ENCODE measurements at regions not wholly inside any gene's neighbourhood (a gene's known extent, or its start where the extent isn't known, plus 50 kb on each side); places are given as distances from the start of the nearest gene placed in this dataset.
"Not testable (repeated sequence)": the region's sequence is repeated elsewhere in the genome, so short reads cannot be mapped to it uniquely, and the experiment has no call there.

DNA sequence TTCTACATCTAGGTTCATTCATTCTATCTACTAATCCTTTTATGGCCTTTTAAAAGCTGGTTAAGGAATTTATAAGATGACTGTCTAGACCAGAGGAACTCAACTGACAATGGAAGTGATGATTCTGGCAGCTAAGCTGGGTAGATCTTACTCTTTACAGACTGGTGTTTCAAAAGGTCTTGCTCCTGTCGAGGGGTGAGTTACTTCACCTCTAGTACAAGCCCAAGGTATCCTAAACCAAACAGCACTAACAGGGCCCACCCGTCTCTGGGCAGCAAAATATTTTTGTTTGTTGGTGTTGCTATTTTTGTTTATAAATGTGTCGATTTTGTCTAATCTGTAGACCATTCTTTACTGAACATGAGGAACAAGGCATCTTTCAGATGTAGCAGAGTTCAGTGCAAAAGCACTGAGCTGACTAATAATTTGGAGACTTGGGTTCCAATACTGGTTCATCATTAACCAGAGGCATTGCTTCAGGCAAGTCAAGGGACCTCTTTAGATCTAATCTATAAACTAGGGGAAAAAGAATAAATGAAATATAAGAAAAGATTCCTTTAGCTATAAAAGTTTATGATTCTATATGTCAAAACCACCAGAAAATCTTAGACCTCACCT, 90.3 kb upstream of the FRG1 start:
- DNase-seq = no peak

DNA sequence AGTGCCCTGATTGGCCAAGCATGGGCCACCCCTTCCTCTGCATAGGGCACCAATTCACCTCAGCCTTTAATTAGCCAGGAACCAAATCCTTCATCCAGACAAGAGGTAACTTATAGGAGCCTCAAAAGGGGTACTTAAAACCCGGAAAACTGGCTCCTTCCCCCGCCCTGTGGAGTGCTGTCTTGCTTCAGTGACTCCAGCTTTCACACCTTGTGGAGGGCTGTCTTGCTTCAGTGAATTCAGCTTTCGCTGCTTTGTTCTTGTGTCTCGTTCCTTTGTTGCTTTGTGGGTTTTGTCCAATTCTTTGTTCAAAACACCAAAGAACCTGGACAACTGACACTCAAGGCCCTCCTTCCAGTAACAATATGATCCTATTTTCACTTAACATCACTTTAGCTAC, 82.2 kb upstream of the FRG1 start:
- DNase-seq = no peak

- no peak for DNase-seq
Observed at GRCh38 chr4:189861101-189861500, 79.6 kb upstream of the FRG1 start.

DNA sequence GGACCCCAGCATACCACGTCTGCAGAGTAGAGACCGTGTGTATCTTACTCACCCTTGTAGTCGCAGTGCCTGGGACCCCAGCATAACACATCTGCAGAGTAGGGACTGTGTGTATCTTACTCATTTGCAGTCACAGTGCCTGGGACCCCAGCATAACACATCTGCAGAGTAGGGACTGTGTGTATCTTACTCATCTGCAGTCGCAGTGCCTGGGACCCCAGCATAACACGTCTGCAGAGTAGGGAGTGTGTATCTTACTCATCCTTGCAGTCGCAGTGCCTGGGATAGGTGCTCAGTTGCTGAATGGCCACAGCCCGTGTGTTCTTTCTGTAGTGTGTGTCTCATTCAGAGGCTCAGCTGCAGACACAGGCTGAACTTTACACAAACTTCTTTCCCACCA, 71.4 kb upstream of the FRG1 start:
- DNase-seq = no peak

DNA sequence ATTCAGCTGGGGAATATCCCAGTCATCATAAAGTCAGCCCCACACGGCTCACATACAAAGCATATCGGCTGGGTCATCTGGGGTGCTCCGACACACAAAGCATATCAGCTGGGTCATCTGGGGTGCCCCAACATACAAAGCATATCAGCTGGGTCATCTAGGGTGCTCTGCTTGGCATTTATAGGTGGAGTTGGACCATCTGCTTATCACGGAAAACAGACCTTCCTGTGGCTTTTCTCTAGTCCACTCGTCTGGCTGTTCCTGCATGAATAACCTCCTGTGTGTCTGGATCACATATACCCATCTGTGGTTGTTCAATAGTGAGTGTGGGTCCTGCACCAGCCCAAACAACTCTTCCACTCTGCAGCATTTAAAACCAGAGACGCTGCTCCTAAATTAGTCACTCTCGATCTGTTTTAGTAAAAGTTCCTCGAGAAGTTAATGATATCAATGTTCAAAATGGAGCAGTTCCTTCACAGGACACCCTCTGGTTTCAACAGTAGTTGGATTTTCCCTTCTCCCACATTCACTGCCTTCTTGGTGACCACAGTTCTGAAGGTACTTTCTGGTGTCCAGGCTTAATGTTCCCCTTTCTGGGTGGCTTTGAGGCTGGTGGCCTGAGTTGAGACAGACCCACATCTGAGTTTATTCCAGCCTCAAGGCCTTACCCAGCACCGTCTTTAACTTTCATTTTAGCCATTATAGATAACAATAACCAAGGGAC, 70.0 kb upstream of the FRG1 start:
- no peak for DNase-seq

GRCh38 chr4:189874591-189874990, 66.1 kb upstream of the FRG1 start:
- DNase-seq = no peak

DNA sequence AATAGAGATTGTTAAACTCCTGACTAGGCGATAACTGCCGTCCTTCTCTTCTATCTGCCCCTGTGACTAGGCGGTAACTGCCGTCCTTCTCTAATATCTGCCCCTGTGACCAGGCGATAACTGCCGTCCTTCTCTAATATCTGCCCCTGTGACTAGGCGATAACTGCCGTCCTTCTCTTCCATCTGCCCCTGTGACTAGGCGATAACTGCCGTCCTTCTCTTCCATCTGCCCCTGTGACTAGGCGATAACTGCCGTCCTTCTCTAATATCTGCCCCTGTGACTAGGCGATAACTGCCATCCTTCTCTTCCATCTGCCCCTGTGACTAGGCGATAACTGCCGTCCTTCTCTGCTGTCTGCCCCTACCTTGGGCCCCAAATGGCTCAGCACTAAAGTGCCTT, 59.5 kb upstream of the FRG1 start:
- DNase-seq = not testable (repeated sequence)

- not testable (repeated sequence) for DNase-seq
Observed at GRCh38 chr4:189888407-189888806, 52.3 kb upstream of the FRG1 start.

Data from NCI-H1694 treated with DMSO at 0.1 percent for 48 hours (cell line).